ENCODE measurements at regions not wholly inside any gene's neighbourhood (a gene's known extent, or its start where the extent isn't known, plus 50 kb on each side); places are given as distances from the start of the nearest gene placed in this dataset.

GRCh38 chr6:79797163-79797764 lies 150.1 kb downstream of the ELOVL4 start:
- no peaks in the 10 kb centered on the region for H4K20me1 ChIP-seq (ENCODE audit: insufficient read depth)
- no peaks in the 10 kb centered on the region for H3K4me1 ChIP-seq (ENCODE audit: low read depth, poor library complexity, severe bottlenecking)
- H3K4me2 ChIP-seq, result no peak overlapping the region
- H3K4me3 ChIP-seq (IDR thresholded peaks at IDR 0.05; ENCODE audit: insufficient read depth, low read depth, low read length), result no peak overlapping the region
- H3K27me3 ChIP-seq (ENCODE audit: insufficient read depth, low read depth), result no peaks in the 10 kb centered on the region
- H3K9ac ChIP-seq, result no peak overlapping the region
- no peak overlapping the region for H3K27ac ChIP-seq
- H3K36me3 ChIP-seq (ENCODE audit: insufficient read depth), result no peaks in the 10 kb centered on the region
- no peak overlapping the region for H2AFZ ChIP-seq (ENCODE audit: low read depth)
- H3K79me2 ChIP-seq (ENCODE audit: insufficient read depth, low read depth), result no peaks in the 10 kb centered on the region
- TF ChIP-seq, protein P1, sequence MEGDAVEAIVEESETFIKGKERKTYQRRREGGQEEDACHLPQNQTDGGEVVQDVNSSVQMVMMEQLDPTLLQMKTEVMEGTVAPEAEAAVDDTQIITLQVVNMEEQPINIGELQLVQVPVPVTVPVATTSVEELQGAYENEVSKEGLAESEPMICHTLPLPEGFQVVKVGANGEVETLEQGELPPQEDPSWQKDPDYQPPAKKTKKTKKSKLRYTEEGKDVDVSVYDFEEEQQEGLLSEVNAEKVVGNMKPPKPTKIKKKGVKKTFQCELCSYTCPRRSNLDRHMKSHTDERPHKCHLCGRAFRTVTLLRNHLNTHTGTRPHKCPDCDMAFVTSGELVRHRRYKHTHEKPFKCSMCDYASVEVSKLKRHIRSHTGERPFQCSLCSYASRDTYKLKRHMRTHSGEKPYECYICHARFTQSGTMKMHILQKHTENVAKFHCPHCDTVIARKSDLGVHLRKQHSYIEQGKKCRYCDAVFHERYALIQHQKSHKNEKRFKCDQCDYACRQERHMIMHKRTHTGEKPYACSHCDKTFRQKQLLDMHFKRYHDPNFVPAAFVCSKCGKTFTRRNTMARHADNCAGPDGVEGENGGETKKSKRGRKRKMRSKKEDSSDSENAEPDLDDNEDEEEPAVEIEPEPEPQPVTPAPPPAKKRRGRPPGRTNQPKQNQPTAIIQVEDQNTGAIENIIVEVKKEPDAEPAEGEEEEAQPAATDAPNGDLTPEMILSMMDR (conservative IDR thresholded peaks at IDR 0.05; ENCODE audit: low read depth, low read length), result no peak

GRCh38 chr6:79796197-79796596 lies 151.2 kb downstream of the ELOVL4 start:
- H3K27me3 ChIP-seq (ENCODE audit: insufficient read depth, low read depth), result no peaks in the 10 kb centered on the region
- H3K36me3 ChIP-seq (ENCODE audit: insufficient read depth), result no peaks in the 10 kb centered on the region
- H3K4me1 ChIP-seq (ENCODE audit: low read depth, poor library complexity, severe bottlenecking), result no peaks in the 10 kb centered on the region
- no peak overlapping the region for H2AFZ ChIP-seq (ENCODE audit: low read depth)
- H3K27ac ChIP-seq, result no peak overlapping the region
- no peaks in the 10 kb centered on the region for H4K20me1 ChIP-seq (ENCODE audit: insufficient read depth)
- H3K4me2 ChIP-seq, result no peak overlapping the region
- TF ChIP-seq, protein P1 (conservative IDR thresholded peaks at IDR 0.05; ENCODE audit: low read depth, low read length), result no peak
- H3K9ac ChIP-seq, result no peak overlapping the region
- H3K4me3 ChIP-seq (IDR thresholded peaks at IDR 0.05; ENCODE audit: insufficient read depth, low read depth, low read length), result no peak overlapping the region
- no peaks in the 10 kb centered on the region for H3K79me2 ChIP-seq (ENCODE audit: insufficient read depth, low read depth)

- H3K9ac ChIP-seq, result no peak overlapping the region
- TF ChIP-seq, protein P1 (conservative IDR thresholded peaks at IDR 0.05; ENCODE audit: low read depth, low read length), result no peak
- no peak overlapping the region for H3K27ac ChIP-seq
These were observed 157.5 kb downstream of the ELOVL4 start for GRCh38 chr6:79789896-79790295.

DNA sequence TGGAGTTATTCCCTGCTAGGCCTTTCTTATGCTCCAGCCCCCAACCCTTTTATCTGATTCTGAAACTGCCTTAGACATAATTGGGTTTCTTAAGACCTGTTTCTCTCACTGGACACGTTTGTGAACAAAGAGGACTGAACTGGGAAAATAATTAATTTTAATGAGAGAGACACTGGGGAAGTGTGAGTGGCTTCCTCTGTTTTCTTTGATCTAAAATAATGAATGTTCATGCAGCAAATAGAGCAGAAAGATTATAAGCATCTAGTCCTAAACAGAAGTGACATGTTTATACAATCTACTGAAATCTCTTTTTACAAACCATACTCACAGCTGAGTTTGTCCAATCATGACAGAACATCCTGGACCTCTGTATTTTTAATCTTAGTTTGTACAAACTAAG lies 157.6 kb downstream of the SH3BGRL2 start:
- Histone ChIP-seq H3K27ac (no peak overlapping the region), H3K9ac (no peak overlapping the region), H3K4me3 (IDR thresholded peaks at IDR 0.05; ENCODE audit: insufficient read depth, low read depth, low read length) (no peak overlapping the region), H3K4me1 (ENCODE audit: low read depth, poor library complexity, severe bottlenecking) (no peaks in the 10 kb centered on the region), H3K27me3 (ENCODE audit: insufficient read depth, low read depth) (no peaks in the 10 kb centered on the region), H4K20me1 (ENCODE audit: insufficient read depth) (no peaks in the 10 kb centered on the region), H3K79me2 (ENCODE audit: insufficient read depth, low read depth) (no peaks in the 10 kb centered on the region), H2AFZ (ENCODE audit: low read depth) (no peak overlapping the region), H3K4me2 (no peak overlapping the region), H3K36me3 (ENCODE audit: insufficient read depth) (no peaks in the 10 kb centered on the region)
- TF ChIP-seq, protein P1 (conservative IDR thresholded peaks at IDR 0.05; ENCODE audit: low read depth, low read length), result no peak

More at GRCh38 chr6:79789896-79790295, 157.5 kb downstream of the ELOVL4 start:
- H4K20me1 ChIP-seq (ENCODE audit: insufficient read depth), result no peaks in the 10 kb centered on the region
- no peak overlapping the region for H2AFZ ChIP-seq (ENCODE audit: low read depth)
- H3K27me3 ChIP-seq (ENCODE audit: insufficient read depth, low read depth), result no peaks in the 10 kb centered on the region
- H3K79me2 ChIP-seq (ENCODE audit: insufficient read depth, low read depth), result no peaks in the 10 kb centered on the region
- H3K4me3 ChIP-seq (IDR thresholded peaks at IDR 0.05; ENCODE audit: insufficient read depth, low read depth, low read length), result no peak overlapping the region
- no peak overlapping the region for H3K4me2 ChIP-seq
- no peaks in the 10 kb centered on the region for H3K36me3 ChIP-seq (ENCODE audit: insufficient read depth)
- no peaks in the 10 kb centered on the region for H3K4me1 ChIP-seq (ENCODE audit: low read depth, poor library complexity, severe bottlenecking)

All from KMS-11 (cell line).